ENCODE measurements at regions not wholly inside any gene's neighbourhood (a gene's known extent, or its start where the extent isn't known, plus 50 kb on each side); places are given as distances from the start of the nearest gene placed in this dataset.
"Not testable (repeated sequence)": the region's sequence is repeated elsewhere in the genome, so short reads cannot be mapped to it uniquely, and the experiment has no call there.

- DNase-seq, result peak; percentile 2
Observed at GRCh38 chr7:13742811-13743210, 246.7 kb downstream of the ETV1 start.

- no peak for DNase-seq
Observed at GRCh38 chr7:13743226-13743625, 246.2 kb downstream of the ETV1 start.

GRCh38 chr7:13745530-13745929 is 243.9 kb downstream of the ETV1 start:
- DNase-seq, result no peak

GRCh38 chr7:13748998-13749397 is 240.5 kb downstream of the ETV1 start:
- DNase-seq, result no peak

GRCh38 chr7:13749636-13750035 is 239.8 kb downstream of the ETV1 start:
- no peak for DNase-seq

GRCh38 chr7:13751766-13752165 is 237.7 kb downstream of the ETV1 start:
- no peak for DNase-seq

GRCh38 chr7:13757841-13758240 is 231.6 kb downstream of the ETV1 start:
- no peak for DNase-seq

GRCh38 chr7:13765853-13766252 is 223.6 kb downstream of the ETV1 start:
- not testable (repeated sequence) for DNase-seq

- no peak for DNase-seq
Observed at GRCh38 chr7:13770305-13770704, 219.2 kb downstream of the ETV1 start.

- no peak for DNase-seq
Observed at GRCh38 chr7:13774976-13775375, 214.5 kb downstream of the ETV1 start.

- no peak for DNase-seq
Observed at GRCh38 chr7:13777242-13777641, 212.2 kb downstream of the ETV1 start.

GRCh38 chr7:13778967-13779366 is 210.5 kb downstream of the ETV1 start:
- peak; percentile 2 for DNase-seq

GRCh38 chr7:13790611-13791010 is 198.9 kb downstream of the ETV1 start:
- no peak for DNase-seq

GRCh38 chr7:13792208-13792607 is 197.3 kb downstream of the ETV1 start:
- no peak for DNase-seq

GRCh38 chr7:13793926-13794325 is 195.5 kb downstream of the ETV1 start:
- no peak for DNase-seq

- DNase-seq, result no peak
Observed at GRCh38 chr7:13794581-13794980, 194.9 kb downstream of the ETV1 start.

- DNase-seq, result no peak
Observed at GRCh38 chr7:13797545-13797944, 191.9 kb downstream of the ETV1 start.

GRCh38 chr7:13800694-13801448 is 188.6 kb downstream of the ETV1 start:
- no peak for DNase-seq

GRCh38 chr7:13801669-13802068 is 187.8 kb downstream of the ETV1 start:
- no peak for DNase-seq

GRCh38 chr7:13802651-13803050 is 186.8 kb downstream of the ETV1 start:
- no peak for DNase-seq

- no peak for DNase-seq
Observed at GRCh38 chr7:13803134-13803533, 186.3 kb downstream of the ETV1 start.

GRCh38 chr7:13806089-13806867 is 183.2 kb downstream of the ETV1 start:
- DNase-seq, result not testable (repeated sequence)

GRCh38 chr7:13817230-13817629 is 172.2 kb downstream of the ETV1 start:
- DNase-seq, result not testable (repeated sequence)

- DNase-seq, result no peak
Observed at GRCh38 chr7:13821152-13821787, 168.2 kb downstream of the ETV1 start.

Data from CD4-positive, alpha-beta T cell treated with Interleukin-6 for 4 hours (primary cell).